Stimulated activated CD4-positive, alpha-beta T cell treated with anti-CD3 and anti-CD28 coated beads, Interleukin-12 subunit alpha, Interleukin-12 subunit beta, amount 100 ng/mL, for 24 hours (primary cell): ENCODE measurements at regions not wholly inside any gene's neighbourhood (a gene's known extent, or its start where the extent isn't known, plus 50 kb on each side); places are given as distances from the start of the nearest gene placed in this dataset.
"Not testable (repeated sequence)": the region's sequence is repeated elsewhere in the genome, so short reads cannot be mapped to it uniquely, and the experiment has no call there.

ENCODE experiments used
- DNase-seq, 2 experiments: peaks; one replicate each; pipeline ENCODE4 v3.0.0-alpha.2; 2020; ENCODE audit warnings: low read depth in 2 of 2

GRCh38 chr6:6811128-6812009, 222.8 kb downstream of the LY86 start:
- DNase-seq: no peak

DNA sequence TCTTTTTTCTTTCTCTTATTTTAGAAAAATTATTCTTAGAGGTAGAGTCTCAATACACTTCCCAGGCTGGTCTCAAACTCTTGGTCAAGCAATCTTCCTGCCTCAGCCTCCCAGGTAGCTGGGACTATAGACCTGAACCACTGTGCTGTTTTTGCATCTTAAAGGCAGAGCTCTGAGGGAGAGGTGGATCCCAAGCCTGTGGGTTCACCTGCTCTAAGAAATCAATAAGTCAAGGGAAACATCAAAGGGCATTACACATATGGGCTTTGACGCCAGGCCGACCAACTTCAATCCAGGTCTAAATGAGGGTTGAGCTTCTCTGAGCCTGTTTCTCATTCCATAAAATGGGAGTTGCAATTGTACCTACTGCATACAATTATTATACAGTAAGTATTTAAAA, 223.9 kb downstream of the LY86 start:
- no peak for DNase-seq

GRCh38 chr6:6815732-6816131, 227.2 kb downstream of the LY86 start:
- no peak for DNase-seq

- DNase-seq: no peak
Measured at GRCh38 chr6:6816716-6817115, 228.2 kb downstream of the LY86 start.

GRCh38 chr6:6818078-6818639, 229.6 kb downstream of the LY86 start:
- DNase-seq: no peak

DNA sequence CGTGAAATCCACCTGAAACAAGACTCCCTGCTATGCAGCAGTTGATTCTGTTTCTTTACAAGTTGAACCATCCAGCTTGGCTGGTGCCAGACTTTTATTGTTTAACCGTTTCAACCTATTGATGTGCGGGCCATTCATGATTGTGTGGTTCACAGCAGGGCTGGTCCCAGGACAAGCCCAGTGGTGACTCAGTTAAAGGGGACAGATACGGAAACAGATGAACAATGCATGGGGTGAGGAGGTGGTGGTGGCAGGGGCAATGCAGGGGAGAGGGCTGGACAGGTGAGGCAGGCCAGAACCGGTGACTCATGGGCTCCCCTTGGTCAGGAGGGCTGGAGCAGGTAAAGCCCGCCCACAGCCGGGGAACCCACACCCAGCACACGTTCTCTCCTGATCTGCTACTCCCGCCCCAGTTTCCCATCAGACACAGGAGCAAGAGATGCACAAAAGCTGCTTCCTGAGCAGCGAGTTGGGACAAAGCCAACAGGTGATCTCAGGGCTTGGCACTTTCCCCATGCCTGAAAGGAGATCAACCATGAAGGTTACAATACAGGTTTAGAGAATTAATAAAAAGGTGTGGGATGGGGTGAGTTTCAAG, 232.2 kb downstream of the LY86 start:
- no peak for DNase-seq

- no peak for DNase-seq
Measured at GRCh38 chr6:6821639-6822261, 233.2 kb downstream of the LY86 start.

- no peak for DNase-seq
Measured at GRCh38 chr6:6823030-6823429, 234.5 kb downstream of the LY86 start.

- DNase-seq: no peak
Measured at GRCh38 chr6:6823568-6824224, 235.2 kb downstream of the LY86 start.

DNA sequence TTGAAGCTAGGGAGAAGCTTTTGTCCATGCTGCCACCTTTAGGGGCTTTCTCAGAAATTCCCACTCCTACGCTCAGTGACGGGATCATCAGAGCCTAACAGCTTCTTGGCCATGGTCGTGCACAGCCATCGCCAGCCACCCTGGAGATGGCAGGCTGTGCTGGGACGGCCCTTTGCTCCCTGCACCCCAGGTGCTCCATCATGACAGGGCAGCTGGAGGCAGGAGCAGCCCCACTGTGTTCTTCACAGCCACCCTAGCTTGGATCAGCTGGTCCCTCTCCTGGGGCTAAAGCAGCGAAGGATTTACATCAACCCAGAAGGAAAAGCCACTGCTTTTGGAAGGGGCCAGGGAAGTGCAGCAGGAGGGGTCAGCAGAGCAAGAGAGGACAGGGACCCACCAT, 235.9 kb downstream of the LY86 start:
- no peak for DNase-seq

DNA sequence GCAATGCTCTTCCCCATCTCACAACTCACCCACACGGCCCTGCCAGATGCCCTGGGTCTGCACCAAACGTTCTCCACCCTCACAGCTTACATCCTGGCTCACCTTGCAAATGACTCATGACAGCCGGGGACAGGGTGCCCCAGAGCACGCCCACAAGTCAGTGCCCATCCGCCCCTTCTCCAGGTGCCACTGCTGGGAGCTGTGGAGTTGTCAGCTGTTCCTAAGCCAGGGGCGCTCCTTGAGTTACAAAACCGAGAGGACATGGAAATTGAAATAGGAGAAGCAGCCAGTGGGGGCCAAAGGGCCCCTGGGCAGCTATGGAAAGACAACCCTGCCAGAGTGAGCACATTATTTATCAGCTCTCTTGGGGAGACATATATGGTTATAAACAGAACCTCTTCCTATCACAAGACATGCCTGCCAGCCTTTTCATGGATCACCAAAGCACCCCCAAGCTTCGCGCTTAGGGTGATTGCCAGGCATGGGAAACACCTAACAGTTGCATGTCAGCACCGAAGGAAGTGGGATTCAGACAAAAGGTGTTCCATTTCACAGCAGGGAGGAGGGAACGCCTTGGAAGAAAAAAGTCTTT, 236.8 kb downstream of the LY86 start:
- no peak for DNase-seq

DNA sequence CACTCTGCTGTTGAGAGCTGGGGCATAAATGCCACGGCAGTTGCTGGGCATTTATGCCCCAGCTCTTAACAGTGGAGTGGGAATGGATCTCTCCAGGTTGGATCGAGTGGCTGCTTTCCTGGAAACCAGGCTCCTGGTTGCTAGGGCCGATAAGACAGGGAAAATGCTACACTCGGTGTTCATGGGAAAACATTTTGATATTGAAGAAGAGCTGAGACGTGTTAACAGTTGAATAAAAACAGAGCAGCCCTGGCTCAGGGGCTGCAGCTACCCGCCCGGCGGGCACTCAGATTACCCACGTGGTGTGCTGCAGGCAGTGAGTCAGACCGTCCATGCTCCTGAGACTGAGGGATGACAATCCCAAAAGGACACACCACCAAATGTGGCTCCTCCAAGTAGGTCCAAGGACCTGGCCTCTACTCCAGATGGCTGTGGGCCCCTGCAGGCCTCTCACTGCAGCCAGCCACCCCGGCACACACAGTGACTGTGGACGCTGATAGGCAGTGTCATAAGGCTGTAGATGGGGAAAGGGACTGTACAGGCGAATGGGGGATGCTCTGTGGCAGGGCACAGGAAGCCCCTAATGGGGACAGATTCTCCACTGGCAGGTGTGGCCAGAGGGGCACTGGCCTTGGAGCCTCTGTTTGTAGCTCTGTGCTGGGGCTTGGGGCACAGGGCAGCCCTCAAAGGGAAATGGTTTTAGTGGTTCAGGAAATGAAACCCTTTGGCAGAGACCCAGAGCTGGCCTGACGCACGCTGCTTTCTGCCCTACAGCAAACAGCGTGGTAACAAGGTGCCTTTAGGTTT, 237.8 kb downstream of the LY86 start:
- DNase-seq: no peak

DNA sequence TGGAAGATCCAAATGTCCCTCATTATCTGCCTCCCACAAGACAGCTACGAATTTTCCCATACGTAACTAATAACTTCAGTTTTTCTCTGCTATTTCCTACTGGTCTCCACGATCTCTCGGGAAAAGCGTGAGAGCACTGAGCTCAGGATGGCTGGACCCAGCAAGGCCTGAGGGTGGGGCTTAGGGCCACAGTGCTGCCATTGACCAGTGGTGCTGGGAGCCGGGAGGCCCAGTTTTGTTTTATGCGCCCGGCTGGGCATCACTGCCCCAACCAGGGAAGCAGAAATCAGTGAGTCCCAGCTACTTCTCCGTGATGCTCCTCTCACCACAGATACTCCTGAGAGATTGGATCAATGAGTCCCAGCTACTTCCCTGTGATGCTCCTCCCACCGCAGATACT, 238.4 kb downstream of the LY86 start:
- no peak for DNase-seq

- DNase-seq: no peak
Measured at GRCh38 chr6:6829872-6830685, 241.6 kb downstream of the LY86 start.

DNA sequence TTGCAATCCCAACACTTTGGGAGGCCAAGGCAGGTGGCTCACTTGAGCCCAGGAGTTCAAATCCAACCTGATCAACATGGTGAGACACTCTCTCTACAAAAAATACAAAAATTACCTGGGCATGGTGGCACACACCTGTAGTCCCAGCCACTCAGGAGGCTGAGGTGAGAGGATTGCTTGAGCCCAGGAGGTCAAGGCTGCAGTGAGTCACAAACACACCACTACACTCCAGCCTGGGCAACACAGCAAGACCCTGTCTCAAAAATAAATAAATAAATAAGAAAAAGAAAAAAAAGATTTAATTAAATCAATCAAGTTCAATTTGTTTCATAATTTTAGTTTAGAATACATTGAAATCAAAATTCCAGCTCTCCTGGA, 242.2 kb downstream of the LY86 start:
- DNase-seq: not testable (repeated sequence)

DNA sequence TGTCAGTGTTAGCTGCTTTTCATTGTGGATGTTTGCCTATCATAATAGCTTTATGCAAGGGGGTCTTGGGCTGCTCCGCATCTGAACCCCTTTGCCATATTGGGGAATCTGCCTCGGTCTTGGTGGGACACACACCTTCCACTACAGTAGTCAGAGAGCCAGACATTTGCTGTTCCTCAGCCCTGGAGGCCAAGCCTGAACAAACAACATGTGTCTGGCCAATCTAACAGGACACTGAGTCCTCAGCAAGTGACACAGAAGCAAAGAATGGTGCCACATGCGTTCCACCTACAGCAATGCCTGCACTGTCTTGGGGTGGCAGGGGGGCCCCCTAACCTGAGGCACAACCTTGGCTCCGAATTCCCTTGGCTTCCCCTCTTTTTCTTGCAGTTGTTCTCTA, 243.9 kb downstream of the LY86 start:
- DNase-seq: no peak

DNA sequence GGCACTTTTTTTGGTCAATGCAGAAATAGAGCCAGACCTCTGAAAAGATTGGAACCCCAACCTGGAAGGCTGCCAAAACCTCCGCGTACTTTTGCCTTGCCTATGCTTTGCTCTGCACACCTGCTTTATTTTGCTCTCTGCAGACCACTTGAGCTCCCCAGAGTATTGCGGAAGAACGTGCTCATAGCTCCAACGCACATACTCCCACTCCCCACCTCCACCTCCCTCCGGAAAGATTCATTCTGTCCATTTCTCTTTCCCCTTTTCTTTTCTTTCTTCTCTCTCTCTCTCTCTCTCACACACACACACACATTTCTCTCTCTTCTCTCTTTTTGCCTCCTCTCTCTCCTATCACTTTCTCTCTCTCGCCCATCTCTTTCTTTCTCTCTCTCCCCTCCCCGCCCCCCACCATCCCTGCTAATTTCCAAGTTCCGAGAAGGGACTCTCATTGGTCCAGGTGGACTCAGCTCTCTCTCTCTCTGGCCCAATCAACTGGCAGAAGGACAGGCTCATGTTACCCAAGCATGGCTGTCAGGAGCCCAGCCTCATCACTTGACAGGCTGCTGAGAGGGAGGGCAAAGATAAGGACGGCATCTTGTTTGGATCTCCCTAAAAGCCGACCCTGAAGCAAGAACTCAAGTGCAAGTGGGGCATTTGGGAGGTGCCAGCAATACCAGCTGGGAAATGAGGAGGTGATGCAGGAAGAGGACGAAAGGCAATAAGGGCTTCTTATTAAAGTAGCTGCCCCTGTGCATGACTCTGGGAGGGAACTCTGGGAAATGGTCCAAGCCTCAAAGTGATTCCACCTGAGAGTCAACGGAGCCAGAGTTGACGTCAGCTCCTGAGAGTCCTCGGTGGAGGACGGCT, 246.1 kb downstream of the LY86 start:
- no peak for DNase-seq

DNA sequence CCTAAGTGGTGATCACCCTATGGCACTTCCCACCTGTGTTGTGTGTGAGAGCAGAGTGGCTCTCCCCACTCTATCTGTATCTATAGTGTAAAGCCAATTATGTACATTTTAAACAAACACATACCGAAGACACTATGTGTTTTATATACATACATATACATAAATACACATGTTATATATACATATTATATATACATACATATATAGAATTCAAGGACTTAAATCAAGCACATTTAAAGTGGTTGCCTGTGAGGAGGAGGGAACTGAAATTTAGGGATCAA, 246.6 kb downstream of the LY86 start:
- DNase-seq: no peak
